Left lung (tissue), 4 donors: ENCODE measurements at regions not wholly inside any gene's neighbourhood (a gene's known extent, or its start where the extent isn't known, plus 50 kb on each side); places are given as distances from the start of the nearest gene placed in this dataset.

Experiments used
- ATAC-seq: fragments of 200-7000 bp; cut with Tn5 transposase; one replicate; pipeline ENCODE4 v1.9.1; 2020; ENCODE audit warnings: moderate library complexity
- DNase-seq, 4 donors: peaks; one replicate each; pipeline ENCODE4 v3.0.0-alpha.2; 2013 to 2020
- H3K27ac ChIP-seq, 2 donors: fragments of 200-600 bp; sonication (generic) in 1 of 2; one replicate each; pipeline versions ENCODE4 v1.5.0 to v1.8.0; 2020 to 2021
- H3K27me3 ChIP-seq, 2 donors: fragments of 200-600 bp; sonication (generic) in 1 of 2; one replicate each; pipeline versions ENCODE4 v1.5.0 to v1.8.0; 2020 to 2021
- H3K36me3 ChIP-seq, 2 donors: fragments of 200-600 bp; sonication (generic) in 1 of 2; one replicate each; pipeline versions ENCODE4 v1.5.0 to v1.8.0; 2020 to 2021
- H3K4me1 ChIP-seq, 2 donors: fragments of 200-600 bp; one replicate each; pipeline ENCODE4 v1.8.0; 2021
- H3K4me3 ChIP-seq, 2 donors: fragments of 200-600 bp; sonication (generic) in 1 of 2; one replicate each; pipeline versions ENCODE4 v1.5.0 to v1.8.0; 2020 to 2021; ENCODE audit warnings: mild to moderate bottlenecking in 1 of 2
- H3K9me3 ChIP-seq, 2 donors: fragments of 200-600 bp; sonication (generic) in 1 of 2; one replicate each; pipeline versions ENCODE4 v1.5.0 to v1.8.0; 2020 to 2021
- CTCF ChIP-seq, 2 donors: fragments of 200-600 bp; sonication (generic) in 1 of 2; IDR thresholded peaks; one replicate each; pipeline versions ENCODE4 v1.5.0 to v1.8.0; 2021; ENCODE audit warnings: antibody characterized with exemption in 2 of 2
- intact Hi-C, 2 donors: fragments of 100-400 bp; cut with DNase I; formaldehyde crosslinking; loops; one replicate each; pipeline versions ENCODE4 v1.11.2 to v1.14.2; 2022
- donor health status: DM: no; HTN: yes; CAD: no.
- donor health status: DM: no; HTN: no; CAD: no.

- no peak for TF ChIP-seq CTCF (IDR thresholded peaks at IDR 0.05)
- no peak for ATAC-seq
- H3K36me3 ChIP-seq = no peaks in the 10 kb centered on the region
- H3K9me3 ChIP-seq = no peaks in the 10 kb centered on the region
- intact Hi-C loops = no loop called here
- no peak overlapping the region for H3K4me3 ChIP-seq
- peaks cover 9 to 91% of the 10 kb centered on the region in 2 donors for H3K4me1 ChIP-seq
- no peaks in the 10 kb centered on the region for H3K27me3 ChIP-seq
- DNase-seq = no peak
- peak overlapping the region in 1 of 2 donors; percentile 97 for H3K27ac ChIP-seq
Measured at GRCh38 chr3:46096781-46097180, 69.5 kb upstream of the XCR1 start.

- Histone ChIP-seq H3K27ac (peak overlapping the region in 1 of 2 donors; percentile 97), H3K36me3 (no peaks in the 10 kb centered on the region), H3K4me1 (peaks cover 9 to 91% of the 10 kb centered on the region in 2 donors), H3K9me3 (no peaks in the 10 kb centered on the region), H3K4me3 (no peak overlapping the region), H3K27me3 (no peaks in the 10 kb centered on the region)
- intact Hi-C loops = no loop called here
- no peak for DNase-seq
- TF ChIP-seq CTCF (IDR thresholded peaks at IDR 0.05) = no peak
- peak; percentile 7 for ATAC-seq
Measured at GRCh38 chr3:46096336-46096735, 69.1 kb upstream of the XCR1 start.

GRCh38 chr3:46095307-46095706 lies 68.0 kb upstream of the XCR1 start:
- peak; percentile 41 for ATAC-seq
- no peak for DNase-seq
- peak overlapping the region in 1 of 2 donors; percentile 97 for H3K27ac ChIP-seq

GRCh38 chr3:46094506-46094905 lies 67.2 kb upstream of the XCR1 start:
- ATAC-seq (no peak), DNase-seq (no peak)
- Histone ChIP-seq H3K36me3 (no peaks in the 10 kb centered on the region), H3K27me3 (no peaks in the 10 kb centered on the region), H3K27ac (peak overlapping the region in 1 of 2 donors; percentile 97), H3K9me3 (no peaks in the 10 kb centered on the region), H3K4me3 (no peak overlapping the region), H3K4me1 (peaks cover 10 to 97% of the 10 kb centered on the region in 2 donors)
- intact Hi-C loops = no loop called here
- no peak for TF ChIP-seq CTCF (IDR thresholded peaks at IDR 0.05)

More at GRCh38 chr3:46095307-46095706, 68.0 kb upstream of the XCR1 start:
- intact Hi-C loops = no loop called here
- no peak for TF ChIP-seq CTCF (IDR thresholded peaks at IDR 0.05)
- H3K9me3 ChIP-seq = no peaks in the 10 kb centered on the region
- H3K4me3 ChIP-seq = no peak overlapping the region
- no peaks in the 10 kb centered on the region for H3K27me3 ChIP-seq
- no peaks in the 10 kb centered on the region for H3K36me3 ChIP-seq
- peaks cover 9 to 97% of the 10 kb centered on the region in 2 donors for H3K4me1 ChIP-seq

GRCh38 chr3:46093966-46094365 lies 66.7 kb upstream of the XCR1 start:
- H3K27ac ChIP-seq = peak overlapping the region in 1 of 2 donors; percentile 97
- H3K9me3 ChIP-seq = no peaks in the 10 kb centered on the region
- ATAC-seq (no peak), DNase-seq (no peak)
- H3K36me3 ChIP-seq = no peaks in the 10 kb centered on the region
- TF ChIP-seq CTCF (IDR thresholded peaks at IDR 0.05) = no peak
- no peaks in the 10 kb centered on the region for H3K27me3 ChIP-seq
- H3K4me1 ChIP-seq = peaks cover 14 to 95% of the 10 kb centered on the region in 2 donors
- no peak overlapping the region for H3K4me3 ChIP-seq
- intact Hi-C loops = no loop called here
